NB4 (cell line): ENCODE measurements at regions not wholly inside any gene's neighbourhood (a gene's known extent, or its start where the extent isn't known, plus 50 kb on each side); places are given as distances from the start of the nearest gene placed in this dataset.

ENCODE experiments used
- CTCF ChIP-seq: IDR thresholded peaks from one replicate; pipeline ENCODE4 v1.5.1; 2012; ENCODE audit warnings: low read depth, low read length
- MAX ChIP-seq: IDR thresholded peaks from 2 replicates; pipeline ENCODE4 v1.6.1; 2011; ENCODE audit warnings: low read depth, low read length
- MYC ChIP-seq: IDR thresholded peaks from 2 replicates; pipeline ENCODE4 v1.6.1; 2011; ENCODE audit warnings: low read depth, low read length
- POLR2A ChIP-seq: IDR thresholded peaks from 2 replicates; pipeline ENCODE4 v1.6.1; 2011; ENCODE audit warnings: mild to moderate bottlenecking; ENCODE audit not compliant: insufficient read length; ENCODE audit errors: extremely low read depth

GRCh38 chr16:27638833-27639560 lies 89.1 kb downstream of the KATNIP start:
- no peak for TF ChIP-seq CTCF
- no peak for TF ChIP-seq POLR2A
- no peak for TF ChIP-seq MAX
- no peak for TF ChIP-seq MYC
